GM18502 (cell line): ENCODE measurements at regions not wholly inside any gene's neighbourhood (a gene's known extent, or its start where the extent isn't known, plus 50 kb on each side); places are given as distances from the start of the nearest gene placed in this dataset.
A peak's percentile ranks its signal among the peaks of the same experiment; 100 is the strongest.
"Not testable (repeated sequence)": the region's sequence is repeated elsewhere in the genome, so short reads cannot be mapped to it uniquely, and the experiment has no call there.

ENCODE experiments used
- ATAC-seq: cut with Tn5 transposase; IDR thresholded peaks from one replicate; pipeline ENCODE4 v1.9.1; 2021; ENCODE audit warnings: mild to moderate bottlenecking; ENCODE audit not compliant: unreplicated experiment, poor library complexity

- not testable (repeated sequence) for ATAC-seq
These were observed 72.4 kb downstream of the HNRNPD start for GRCh38 chr4:82301390-82301789.

- ATAC-seq = peak; percentile 100
These were observed 80.5 kb downstream of the HNRNPD start for GRCh38 chr4:82293304-82293703.

GRCh38 chr4:82287720-82288119 lies 86.1 kb downstream of the HNRNPD start:
- no peak for ATAC-seq

- peak; percentile 100 for ATAC-seq
These were observed 88.7 kb downstream of the HNRNPD start for GRCh38 chr4:82284858-82285805.

GRCh38 chr4:82284475-82284857 lies 89.3 kb downstream of the HNRNPD start:
- ATAC-seq = no peak

- no peak for ATAC-seq
These were observed 90.9 kb downstream of the HNRNPD start for GRCh38 chr4:82282875-82283274.

- not testable (repeated sequence) for ATAC-seq
These were observed 94.2 kb downstream of the HNRNPD start for GRCh38 chr4:82279550-82279949.

- ATAC-seq = no peak
These were observed 97.5 kb downstream of the HNRNPD start for GRCh38 chr4:82276332-82276640.

GRCh38 chr4:82275431-82276331 lies 98.1 kb downstream of the HNRNPD start:
- ATAC-seq = no peak

GRCh38 chr4:82274700-82275099 lies 99.1 kb downstream of the HNRNPD start:
- not testable (repeated sequence) for ATAC-seq

- not testable (repeated sequence) for ATAC-seq
These were observed 101.3 kb downstream of the HNRNPD start for GRCh38 chr4:82272523-82272922.

GRCh38 chr4:82271915-82272480 lies 101.8 kb downstream of the HNRNPD start:
- ATAC-seq = not testable (repeated sequence)

- no peak for ATAC-seq
These were observed 105.0 kb downstream of the HNRNPD start for GRCh38 chr4:82268826-82269193.

GRCh38 chr4:82268050-82268825 lies 105.6 kb downstream of the HNRNPD start:
- peak; percentile 89 for ATAC-seq

GRCh38 chr4:82267506-82267905 lies 106.3 kb downstream of the HNRNPD start:
- no peak for ATAC-seq

- no peak for ATAC-seq
These were observed 107.4 kb downstream of the HNRNPD start for GRCh38 chr4:82266345-82266744.

GRCh38 chr4:82261084-82261483 lies 112.7 kb downstream of the HNRNPD start:
- ATAC-seq = no peak

GRCh38 chr4:82260632-82261031 lies 113.2 kb downstream of the HNRNPD start:
- no peak for ATAC-seq

GRCh38 chr4:82256718-82257117 lies 117.1 kb downstream of the HNRNPD start:
- ATAC-seq = no peak

- no peak for ATAC-seq
These were observed 118.1 kb downstream of the HNRNPD start for GRCh38 chr4:82255657-82256056.
